Breast epithelium (tissue), 3 donors: ENCODE measurements at regions not wholly inside any gene's neighbourhood (a gene's known extent, or its start where the extent isn't known, plus 50 kb on each side); places are given as distances from the start of the nearest gene placed in this dataset.

Experiments used
- POLR2AphosphoS5 ChIP-seq, 3 donors: sonication (generic); formaldehyde crosslinking; IDR thresholded peaks; one replicate each; pipeline ENCODE4 v1.6.1; 2017; ENCODE audit warnings: antibody characterized with exemption in 3 of 3
- TF ChIP-seq, protein P1 (sequence below), 3 donors: fragments of 450-650 bp; IDR thresholded peaks; one replicate each; pipeline ENCODE4 v1.5.1; 2016 to 2017; ENCODE audit warnings: antibody characterized with exemption in 3 of 3, mild to moderate bottlenecking in 3 of 3, moderate library complexity in 3 of 3

GRCh38 chr2:221931251-221931991 is 359.3 kb upstream of the EPHA4 start:
- TF ChIP-seq, protein P1, sequence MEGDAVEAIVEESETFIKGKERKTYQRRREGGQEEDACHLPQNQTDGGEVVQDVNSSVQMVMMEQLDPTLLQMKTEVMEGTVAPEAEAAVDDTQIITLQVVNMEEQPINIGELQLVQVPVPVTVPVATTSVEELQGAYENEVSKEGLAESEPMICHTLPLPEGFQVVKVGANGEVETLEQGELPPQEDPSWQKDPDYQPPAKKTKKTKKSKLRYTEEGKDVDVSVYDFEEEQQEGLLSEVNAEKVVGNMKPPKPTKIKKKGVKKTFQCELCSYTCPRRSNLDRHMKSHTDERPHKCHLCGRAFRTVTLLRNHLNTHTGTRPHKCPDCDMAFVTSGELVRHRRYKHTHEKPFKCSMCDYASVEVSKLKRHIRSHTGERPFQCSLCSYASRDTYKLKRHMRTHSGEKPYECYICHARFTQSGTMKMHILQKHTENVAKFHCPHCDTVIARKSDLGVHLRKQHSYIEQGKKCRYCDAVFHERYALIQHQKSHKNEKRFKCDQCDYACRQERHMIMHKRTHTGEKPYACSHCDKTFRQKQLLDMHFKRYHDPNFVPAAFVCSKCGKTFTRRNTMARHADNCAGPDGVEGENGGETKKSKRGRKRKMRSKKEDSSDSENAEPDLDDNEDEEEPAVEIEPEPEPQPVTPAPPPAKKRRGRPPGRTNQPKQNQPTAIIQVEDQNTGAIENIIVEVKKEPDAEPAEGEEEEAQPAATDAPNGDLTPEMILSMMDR (IDR thresholded peaks at IDR 0.05), result no peak
- no peak for TF ChIP-seq POLR2AphosphoS5 (IDR thresholded peaks at IDR 0.05)
